22Rv1 (cell line): ENCODE measurements at regions not wholly inside any gene's neighbourhood (a gene's known extent, or its start where the extent isn't known, plus 50 kb on each side); places are given as distances from the start of the nearest gene placed in this dataset.

ENCODE experiments used
- H3K27ac ChIP-seq: fragments of 450-650 bp; 2 replicates; pipeline ENCODE4 v1.5.1; 2017
- CTCF ChIP-seq: fragments of 450-650 bp; IDR thresholded peaks from 2 replicates; pipeline ENCODE4 v1.5.1; 2017; ENCODE audit warnings: mild to moderate bottlenecking
- ZFX ChIP-seq: fragments of 450-650 bp; IDR thresholded peaks from 2 replicates; pipeline ENCODE4 v1.6.1; 2017; ENCODE audit warnings: antibody characterized with exemption, borderline replicate concordance

GRCh38 chr3:165283328-165283727 lies 87.1 kb upstream of the SLITRK3 start:
- H3K27ac ChIP-seq = no peak overlapping the region
- TF ChIP-seq ZFX (no peak), CTCF (no peak)

- no peak overlapping the region for H3K27ac ChIP-seq
- no peak for TF ChIP-seq CTCF
- TF ChIP-seq ZFX = no peak
These were observed 83.3 kb upstream of the SLITRK3 start for GRCh38 chr3:165279471-165279870.

- H3K27ac ChIP-seq = no peak overlapping the region
- no peak for TF ChIP-seq ZFX
- TF ChIP-seq CTCF = no peak
These were observed 77.2 kb upstream of the SLITRK3 start for GRCh38 chr3:165273411-165273810.

- no peak overlapping the region for H3K27ac ChIP-seq
- TF ChIP-seq ZFX (no peak), CTCF (no peak)
These were observed 63.5 kb upstream of the SLITRK3 start for GRCh38 chr3:165259541-165260193.

- TF ChIP-seq CTCF = peak; percentile 17; the same call in 1 of the 2 replicates
- TF ChIP-seq ZFX = no peak
- no peak overlapping the region for H3K27ac ChIP-seq
These were observed 60.4 kb upstream of the SLITRK3 start for GRCh38 chr3:165256554-165257065.

- peak; percentile 47 for TF ChIP-seq CTCF
- no peak for TF ChIP-seq ZFX
- no peak overlapping the region for H3K27ac ChIP-seq
These were observed 58.6 kb upstream of the SLITRK3 start for GRCh38 chr3:165254812-165255211.
